ENCODE measurements at regions not wholly inside any gene's neighbourhood (a gene's known extent, or its start where the extent isn't known, plus 50 kb on each side); places are given as distances from the start of the nearest gene placed in this dataset.

GRCh38 chr5:68540798-68541590 is 325.4 kb downstream of the PIK3R1 start:
- no peak for DNase-seq

- no peak for DNase-seq
These were observed 326.7 kb downstream of the PIK3R1 start for GRCh38 chr5:68542207-68542606.

GRCh38 chr5:68543212-68543611 is 327.7 kb downstream of the PIK3R1 start:
- DNase-seq, result peak; percentile 38 to 57 (median 53)

DNA sequence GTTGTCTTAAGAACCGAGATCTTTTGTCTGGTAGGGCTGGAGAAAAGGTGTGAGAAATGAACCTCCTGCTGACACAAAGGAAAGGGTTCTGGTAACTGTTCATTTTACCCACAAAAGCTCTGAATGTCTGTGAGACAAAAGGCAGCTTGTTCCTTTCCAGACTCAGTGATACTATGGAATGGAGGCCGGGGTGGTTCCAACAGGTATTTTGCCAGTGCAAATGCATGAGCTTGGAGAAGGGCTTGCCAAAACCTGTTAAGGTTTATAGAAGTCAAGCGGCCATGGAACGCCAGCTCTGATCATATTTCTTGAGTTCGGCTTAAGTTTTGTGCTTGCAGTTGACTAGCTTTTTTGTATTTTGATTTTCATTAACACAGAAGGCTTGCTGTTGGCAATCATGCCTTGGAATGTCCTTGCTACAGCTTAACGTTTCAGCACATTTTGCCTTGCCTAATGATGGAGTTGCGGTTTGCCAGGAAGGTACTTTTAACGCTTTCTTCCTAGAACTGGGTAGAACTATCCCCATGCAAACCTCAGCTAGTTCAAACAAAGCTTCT is 328.6 kb downstream of the PIK3R1 start:
- no peak for DNase-seq

GRCh38 chr5:68544648-68545552 is 329.3 kb downstream of the PIK3R1 start:
- DNase-seq, result no peak

DNA sequence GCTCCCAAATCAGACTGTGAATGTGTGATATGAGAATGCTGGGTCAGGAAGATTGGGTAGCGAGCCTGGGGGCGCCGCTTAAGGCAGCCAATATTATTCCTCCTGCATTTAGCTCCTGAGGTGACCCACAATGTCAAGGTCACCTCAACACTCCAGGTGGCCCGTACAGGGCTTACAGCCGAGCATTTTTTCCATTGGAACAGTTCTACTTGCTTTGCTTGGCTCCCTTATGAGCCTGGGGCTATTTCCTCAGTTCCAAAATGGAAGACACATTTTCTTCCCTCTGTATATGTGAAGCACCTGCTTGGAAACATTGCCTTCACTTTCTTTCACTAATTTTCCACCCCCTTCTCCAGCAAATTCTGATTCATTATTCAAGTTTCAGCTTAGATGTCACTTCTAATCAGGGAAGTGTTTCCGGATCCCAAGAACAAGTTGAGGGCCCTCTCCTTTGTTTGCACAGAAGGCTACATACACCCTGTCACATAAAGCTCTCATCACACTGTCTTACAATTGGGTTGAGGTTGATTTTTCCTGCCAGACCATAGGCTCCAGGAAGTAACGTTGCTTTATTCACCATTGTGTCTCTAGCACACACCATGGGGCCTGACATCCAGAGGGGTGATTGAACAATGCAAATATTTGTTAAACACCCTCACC is 330.2 kb downstream of the PIK3R1 start:
- DNase-seq, result no peak

GRCh38 chr5:68547056-68547455 is 331.5 kb downstream of the PIK3R1 start:
- no peak for DNase-seq

DNA sequence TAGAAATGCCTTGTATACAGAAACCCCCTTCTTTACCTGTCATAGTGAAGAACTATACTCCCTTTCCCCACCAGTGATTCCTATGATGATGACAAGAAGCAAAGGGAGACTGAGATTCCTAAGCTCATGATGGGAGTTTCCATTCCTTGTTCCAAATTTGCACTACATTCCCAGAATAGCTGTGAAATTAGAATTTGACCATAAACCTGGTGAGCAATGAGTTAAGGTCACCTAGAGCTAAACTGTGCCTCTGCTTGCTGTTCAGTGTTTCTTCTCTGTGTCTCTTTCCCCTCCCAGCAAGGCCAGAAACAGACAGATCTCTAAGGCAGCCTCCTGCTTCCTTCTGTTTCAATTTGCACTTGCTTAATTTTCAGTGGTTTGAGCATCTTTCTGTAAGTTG is 332.1 kb downstream of the PIK3R1 start:
- DNase-seq, result no peak

DNA sequence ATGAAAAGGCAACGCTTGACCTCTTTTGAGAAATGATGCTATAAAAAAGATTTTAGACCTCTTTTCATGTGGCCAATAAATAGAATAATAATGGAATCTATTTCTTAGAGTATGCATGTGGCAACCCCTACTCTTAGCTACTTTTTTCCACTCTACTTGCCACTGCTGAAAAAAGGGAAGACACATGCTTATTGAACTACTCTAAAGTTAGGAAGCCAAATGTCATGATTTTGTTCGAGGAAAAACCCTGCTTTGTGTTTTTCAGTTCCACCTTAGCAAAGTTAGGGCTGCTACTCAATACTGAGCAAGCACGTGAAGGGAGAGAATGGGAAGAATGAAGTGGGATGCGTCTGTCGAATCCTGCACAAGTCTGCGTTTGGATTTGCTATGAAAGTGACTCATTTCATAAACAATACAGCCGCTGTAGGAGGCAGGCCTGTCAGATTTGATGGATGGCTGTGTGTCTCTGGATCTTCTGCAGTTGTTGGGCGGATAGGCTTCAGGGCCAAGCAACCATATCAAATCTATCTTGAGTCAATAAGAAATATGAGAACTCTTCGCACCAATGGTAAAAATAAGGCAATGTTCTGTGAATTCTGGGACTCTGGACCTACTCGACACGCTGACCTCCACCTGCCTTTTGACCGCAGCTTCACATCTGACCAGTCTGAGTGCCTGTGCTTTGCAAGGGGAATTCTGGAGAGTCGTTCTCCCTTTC is 333.6 kb downstream of the PIK3R1 start:
- no peak for DNase-seq

DNA sequence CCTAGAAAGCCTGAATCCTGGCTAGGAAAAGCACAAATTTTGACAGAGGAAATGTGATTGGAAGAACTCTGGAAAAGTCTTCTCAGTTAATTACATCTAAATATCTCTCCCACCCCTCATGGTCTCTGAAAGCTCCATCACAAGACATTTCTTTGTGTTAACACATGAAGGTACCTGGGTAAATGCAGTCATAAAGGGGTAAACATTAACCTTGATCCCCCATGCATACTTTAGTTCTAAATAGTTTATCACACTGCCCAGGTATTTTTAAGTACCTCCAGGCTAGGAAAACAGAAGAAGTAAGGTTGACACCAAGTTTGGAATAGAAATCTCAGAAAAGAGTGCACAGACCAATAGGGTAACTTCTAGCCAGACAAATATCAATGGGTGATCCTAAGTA is 334.5 kb downstream of the PIK3R1 start:
- no peak for DNase-seq

DNA sequence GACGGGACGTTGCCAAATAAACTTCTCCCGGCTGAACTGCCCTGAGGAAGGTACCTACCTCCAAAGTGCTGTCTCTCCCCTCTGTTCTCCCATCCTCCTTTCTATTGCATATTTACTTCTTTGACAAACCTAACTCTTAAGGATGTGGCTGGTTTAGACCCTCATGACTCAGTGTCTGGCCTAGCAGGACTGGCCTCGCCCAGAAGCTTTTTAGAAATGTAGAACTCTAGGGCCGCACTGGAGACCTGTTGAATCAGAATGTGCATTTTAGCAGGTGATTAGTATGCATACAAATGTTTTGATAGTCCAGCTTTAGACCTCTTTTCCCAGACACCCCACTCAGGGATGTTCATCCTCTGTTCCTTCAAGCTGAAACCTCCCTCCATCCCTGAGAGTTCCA is 335.9 kb downstream of the PIK3R1 start:
- no peak for DNase-seq

DNA sequence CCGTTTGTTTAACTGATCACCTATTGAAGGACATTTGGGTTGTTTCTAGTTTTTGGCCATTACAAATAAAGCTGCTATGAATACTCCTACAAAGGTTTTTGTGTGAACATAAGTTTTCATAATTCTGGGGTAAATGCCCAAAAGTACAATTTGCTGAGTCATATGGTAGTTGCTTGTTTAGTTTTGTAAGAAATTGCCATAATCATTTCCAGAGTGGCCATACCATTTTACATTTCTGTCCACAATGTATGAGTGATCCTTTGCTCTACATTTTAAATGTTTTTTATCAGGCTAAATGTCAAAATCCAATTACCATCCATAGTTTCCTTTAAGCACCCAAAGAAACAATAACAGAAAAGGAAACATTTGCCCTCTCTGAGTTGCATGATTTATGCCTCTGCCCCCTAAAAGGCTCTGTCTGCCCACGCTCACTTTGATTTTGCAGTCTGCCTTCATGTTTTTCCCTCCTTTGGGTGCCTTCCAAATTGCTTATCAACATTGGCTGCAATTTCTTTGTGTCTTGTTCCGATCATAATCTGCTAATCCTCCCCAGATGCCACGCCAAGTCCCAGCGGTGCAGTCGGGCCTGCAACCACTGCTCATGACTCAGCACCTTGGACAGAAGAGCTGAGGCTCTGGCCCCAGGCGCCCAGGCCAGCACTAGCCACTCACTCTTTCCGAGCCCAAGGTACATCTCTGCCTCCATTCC is 339.2 kb downstream of the PIK3R1 start:
- DNase-seq, result no peak

DNA sequence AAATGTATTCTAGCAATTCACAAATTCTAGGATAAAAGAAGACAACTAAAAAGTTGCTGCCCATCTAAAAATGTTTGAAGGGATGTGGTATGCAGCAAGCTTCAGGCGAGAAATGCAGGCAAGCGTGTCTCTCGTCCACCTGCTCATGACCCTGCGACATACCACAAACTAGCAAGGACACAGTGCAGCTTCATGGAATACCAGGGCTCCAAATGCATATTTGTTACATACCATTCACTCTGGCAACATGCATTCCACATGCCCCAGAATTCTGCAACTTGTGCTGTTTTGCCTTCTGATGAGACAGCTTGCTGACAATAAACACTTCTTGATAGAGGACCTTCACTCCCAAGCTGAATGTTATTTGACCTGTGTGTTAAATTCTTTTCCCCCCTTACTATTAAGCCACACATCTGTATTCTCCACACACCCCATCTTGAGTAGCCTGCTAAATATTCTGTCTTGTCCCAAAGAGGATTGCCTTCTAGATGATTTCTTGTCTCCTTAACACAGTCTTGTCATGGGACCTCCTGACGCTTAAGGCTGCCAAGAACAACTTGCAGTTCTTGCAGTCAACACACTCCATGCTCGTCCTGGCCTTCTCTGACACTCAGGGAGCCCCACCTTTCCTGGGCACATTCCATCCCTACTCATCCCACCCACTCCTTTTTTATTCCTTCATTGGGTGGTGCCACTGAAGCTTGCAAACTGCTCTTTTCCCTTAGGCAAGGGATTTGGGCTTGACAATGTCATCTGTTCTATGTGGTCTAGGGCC is 340.5 kb downstream of the PIK3R1 start:
- no peak for DNase-seq

DNA sequence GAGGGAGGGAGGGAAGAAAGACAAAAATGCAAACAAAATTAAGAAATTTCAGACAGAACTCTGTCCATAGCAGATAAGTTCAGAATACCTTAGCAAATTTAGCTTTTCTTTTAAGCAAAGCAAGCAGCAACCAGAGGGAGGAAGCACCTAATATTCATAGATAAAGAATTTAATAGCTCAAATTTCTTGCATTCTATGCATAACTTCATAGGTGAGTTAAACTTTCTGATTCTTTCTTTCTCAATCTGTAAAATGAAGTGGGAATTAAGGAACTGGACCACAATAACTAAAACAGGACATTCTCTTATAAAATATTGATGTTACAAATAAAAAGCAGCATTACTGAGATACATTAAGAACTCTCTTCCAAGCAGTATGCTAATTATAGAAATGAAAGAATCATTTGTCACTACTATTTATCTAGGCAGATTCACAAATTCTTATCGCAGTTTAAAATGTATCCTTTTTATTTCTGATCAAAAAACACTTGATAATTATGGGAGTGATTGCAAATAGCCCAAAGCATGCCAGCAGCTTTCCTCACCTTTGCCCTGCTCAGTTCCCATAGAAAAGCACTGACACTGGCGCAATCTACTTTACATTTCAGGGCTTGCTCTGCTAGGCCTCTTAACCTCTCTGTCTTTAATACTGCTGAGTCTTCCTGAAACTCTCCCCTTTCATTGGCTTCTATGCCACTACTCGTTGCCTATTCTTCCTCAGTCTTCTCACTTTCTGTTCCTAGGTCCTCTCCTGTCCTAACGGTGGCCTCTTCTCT is 341.8 kb downstream of the PIK3R1 start:
- DNase-seq, result no peak

GRCh38 chr5:68562308-68562707 is 346.8 kb downstream of the PIK3R1 start:
- no peak for DNase-seq

GRCh38 chr5:68565427-68565826 is 349.9 kb downstream of the PIK3R1 start:
- DNase-seq, result no peak

- no peak for DNase-seq
These were observed 361.2 kb downstream of the PIK3R1 start for GRCh38 chr5:68576805-68577204.

GRCh38 chr5:68582284-68582683 is 366.7 kb downstream of the PIK3R1 start:
- DNase-seq, result no peak

GRCh38 chr5:68587171-68587570 is 371.6 kb downstream of the PIK3R1 start:
- no peak for DNase-seq

GRCh38 chr5:68591850-68592249 is 376.3 kb downstream of the PIK3R1 start:
- no peak for DNase-seq
